GM19372 (cell line): ENCODE measurements at regions not wholly inside any gene's neighbourhood (a gene's known extent, or its start where the extent isn't known, plus 50 kb on each side); places are given as distances from the start of the nearest gene placed in this dataset.
A peak's percentile ranks its signal among the peaks of the same experiment; 100 is the strongest.

Source experiments
- ATAC-seq: cut with Tn5 transposase; IDR thresholded peaks from one replicate; pipeline ENCODE4 v1.9.1; 2021; ENCODE audit warnings: mild to moderate bottlenecking, low read depth, moderate library complexity; ENCODE audit not compliant: unreplicated experiment

DNA sequence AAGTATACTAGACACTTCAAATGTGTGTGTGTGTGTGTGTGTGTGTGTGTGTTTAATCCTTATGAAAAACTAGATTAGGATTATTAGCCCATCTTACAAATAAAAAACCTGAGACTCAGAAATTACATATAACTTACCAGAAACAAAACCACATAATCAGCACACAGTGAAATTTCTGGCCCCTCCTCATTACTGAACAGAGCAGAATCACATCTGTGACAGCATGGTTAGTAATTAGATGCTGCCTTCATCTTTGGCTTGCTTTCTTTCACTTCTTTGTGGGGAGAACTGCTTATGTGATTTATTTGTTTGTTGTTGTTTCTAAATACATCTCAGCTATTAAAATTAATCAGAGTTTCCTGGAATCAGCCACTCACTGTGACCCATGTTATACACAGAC, 267.1 kb downstream of the TENT5A start:
- no peak for ATAC-seq

DNA sequence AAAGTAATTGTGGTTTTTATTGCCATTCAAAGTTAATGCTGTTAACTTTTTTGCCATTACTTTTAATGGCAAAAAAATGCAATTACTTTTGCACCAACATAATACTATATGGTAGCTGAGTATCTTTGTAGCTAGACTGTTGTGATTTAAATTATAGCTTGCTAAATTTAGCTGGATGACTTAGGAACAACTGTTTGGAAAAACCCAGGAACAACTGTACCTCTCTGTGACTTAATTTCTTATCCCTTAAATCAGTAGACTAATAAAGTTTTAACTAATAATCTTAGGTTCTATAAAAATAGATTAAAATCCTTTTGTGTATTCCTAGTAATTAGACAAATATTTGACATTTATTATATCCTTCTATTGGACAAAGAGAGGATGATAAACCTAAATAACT, 268.2 kb downstream of the TENT5A start:
- no peak for ATAC-seq

DNA sequence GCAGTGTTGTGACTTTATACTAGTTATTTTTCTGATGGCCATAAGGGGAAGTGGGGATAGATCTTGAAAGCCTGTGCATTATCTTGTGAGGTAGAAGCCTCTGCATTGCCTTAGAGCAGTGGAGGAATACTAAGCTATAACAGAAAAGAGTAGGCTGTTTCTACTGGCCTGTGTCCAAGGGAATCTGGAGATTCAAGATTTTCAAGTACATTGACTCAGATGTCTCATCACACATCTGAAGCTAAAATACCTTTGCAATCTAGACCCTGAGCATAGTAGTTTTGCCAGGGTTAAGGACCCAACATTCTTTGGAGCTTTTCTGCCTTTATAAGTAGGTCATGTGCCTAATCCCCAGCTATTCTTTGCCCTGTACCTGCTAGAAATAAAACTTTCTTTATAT, 272.3 kb downstream of the TENT5A start:
- ATAC-seq = no peak

DNA sequence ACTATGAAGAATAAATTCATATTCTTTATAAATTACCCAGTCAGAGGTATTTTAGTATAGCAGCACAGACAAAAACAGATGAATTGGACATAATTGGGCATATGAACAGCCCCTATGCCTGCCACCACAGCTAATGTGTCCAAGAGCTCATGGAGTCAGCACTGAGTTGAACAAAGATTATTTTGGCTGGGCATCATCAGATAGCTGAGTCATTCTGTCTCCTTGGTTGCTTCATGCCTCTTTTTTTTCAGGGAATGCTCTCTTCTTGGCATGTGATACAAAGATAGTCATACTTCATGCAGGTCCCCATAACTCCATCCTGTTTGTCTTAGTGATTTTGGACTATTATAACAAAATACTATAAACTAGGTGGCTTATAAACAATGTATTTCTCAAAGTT, 275.6 kb downstream of the TENT5A start:
- ATAC-seq = no peak

DNA sequence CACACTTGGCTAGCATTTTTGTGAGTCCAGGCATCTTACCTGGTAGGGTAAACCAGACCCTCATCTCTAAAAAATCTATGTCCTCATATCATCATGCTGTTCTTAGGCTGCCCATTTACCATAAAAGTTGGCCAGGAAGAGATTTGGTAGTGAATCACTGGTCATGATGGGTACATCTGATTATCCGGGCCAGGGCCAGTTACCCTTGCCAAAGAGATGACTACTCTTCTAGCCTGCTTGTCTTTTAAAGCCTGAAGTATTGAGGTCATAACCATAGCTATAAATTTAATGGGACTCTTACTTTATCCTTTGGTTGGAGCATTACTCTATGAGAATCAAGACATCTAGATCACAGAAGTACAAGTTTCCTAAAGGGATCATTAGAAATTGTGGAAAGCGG, 276.8 kb downstream of the TENT5A start:
- no peak for ATAC-seq

DNA sequence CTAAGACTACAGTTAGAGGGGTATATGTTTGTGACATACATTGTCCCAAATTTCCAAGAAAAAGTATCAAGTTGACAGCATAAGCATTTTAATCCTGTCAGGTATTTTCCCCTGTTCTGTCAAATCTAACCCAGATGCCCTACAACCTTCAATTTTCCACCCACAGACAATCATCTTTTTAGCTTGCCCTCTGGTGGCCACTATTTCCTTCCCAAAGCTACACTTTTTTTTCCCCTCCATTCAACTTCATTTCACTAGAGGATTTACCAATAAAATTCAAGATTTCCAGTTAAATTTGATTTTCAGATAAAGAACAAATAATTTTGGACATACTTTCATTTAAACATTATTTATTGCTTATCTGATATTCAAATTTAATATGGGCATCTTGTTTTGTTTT, 286.6 kb downstream of the TENT5A start:
- no peak for ATAC-seq

DNA sequence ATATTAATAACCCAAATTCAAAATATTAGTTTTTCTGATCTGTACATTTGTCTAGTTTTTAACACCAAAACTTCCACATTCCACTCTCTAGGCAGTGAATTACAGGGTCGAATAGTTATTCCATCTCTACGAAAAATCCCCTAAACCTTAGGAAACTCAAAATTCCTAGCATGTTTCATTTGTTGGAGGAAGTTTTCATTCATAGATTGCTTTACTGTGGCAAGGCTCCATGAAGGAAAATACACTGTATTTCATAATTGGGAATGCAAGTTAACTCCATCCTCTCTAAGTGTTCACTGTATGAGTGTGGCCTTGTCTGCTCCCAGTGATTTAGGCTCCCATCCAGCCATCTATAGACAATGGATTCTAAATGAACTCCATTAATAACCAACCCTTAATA, 296.1 kb downstream of the TENT5A start:
- ATAC-seq = no peak

DNA sequence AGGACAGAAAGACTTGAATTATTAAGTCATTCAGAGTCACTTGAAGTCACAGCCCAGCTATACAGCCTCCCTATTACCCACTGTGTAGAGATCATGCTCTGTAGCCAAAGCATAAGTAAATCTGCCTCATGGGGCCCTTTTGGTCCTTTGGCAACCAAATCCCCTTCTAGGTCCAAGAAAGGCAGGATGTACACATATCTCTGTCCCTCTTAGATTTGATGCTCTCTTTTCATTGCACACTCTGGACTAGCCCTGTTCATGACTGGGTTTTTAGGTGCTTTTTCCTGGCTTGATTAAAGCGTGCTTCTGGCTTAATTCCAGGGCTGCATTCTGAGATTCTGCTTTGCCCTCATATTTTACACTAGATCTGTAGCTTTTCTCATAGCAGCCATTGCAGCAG, 296.8 kb downstream of the TENT5A start:
- no peak for ATAC-seq

DNA sequence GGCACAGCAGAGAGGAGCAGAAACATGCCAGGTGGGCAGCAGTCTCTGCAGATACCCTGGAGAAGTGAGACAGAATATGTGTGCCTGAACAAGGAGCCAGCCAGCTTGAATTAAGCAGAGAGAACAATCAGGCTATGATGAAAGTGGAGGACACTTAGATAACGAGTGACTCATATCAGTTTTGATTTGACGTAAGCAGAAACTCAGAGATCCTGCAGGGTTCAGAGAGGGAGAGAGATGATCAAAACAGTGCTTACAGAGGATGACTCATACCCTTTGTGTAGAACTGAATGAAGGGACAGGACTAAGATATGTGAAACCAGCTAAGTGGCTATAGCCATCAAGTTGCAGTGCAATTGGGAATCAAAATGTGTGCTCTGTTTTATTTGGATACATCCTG, 300.7 kb downstream of the TENT5A start:
- peak; percentile 69 for ATAC-seq

DNA sequence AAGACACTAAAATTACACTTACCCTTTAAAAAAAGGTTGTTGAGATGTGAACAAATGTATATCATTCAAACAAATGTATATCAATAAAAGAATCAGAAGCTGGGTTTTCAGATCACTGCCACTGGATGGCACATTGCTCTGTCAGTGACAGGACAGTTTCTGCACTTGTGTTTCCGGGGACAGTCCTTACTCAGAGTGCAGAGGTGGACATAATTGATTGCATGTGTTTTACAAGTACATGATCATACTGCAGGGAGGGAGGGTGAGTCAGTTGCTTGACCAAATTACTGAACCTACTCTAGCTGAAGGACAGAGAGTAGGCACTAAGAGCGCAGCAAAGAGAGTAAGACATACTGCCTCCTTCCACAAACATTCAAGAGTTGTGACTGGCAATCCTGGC, 302.3 kb downstream of the TENT5A start:
- ATAC-seq = no peak

DNA sequence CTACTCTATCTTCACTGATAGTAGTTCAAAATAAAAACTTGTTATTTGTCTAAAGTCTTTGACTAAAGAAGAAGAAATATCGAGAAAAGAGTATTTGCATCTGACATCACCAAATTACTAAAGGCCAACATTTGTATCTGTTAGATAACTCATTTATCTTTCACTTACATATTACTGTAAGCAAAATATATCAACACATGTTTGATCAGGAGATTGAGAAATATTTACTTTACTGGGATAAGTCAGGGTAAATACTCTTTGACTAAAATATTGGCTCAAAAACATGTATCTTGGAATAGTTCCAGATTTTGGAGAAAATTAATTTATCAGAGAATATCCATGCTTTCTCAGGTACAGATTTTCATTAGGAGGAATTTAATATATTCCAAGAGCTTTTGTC, 306.0 kb downstream of the TENT5A start:
- ATAC-seq = no peak

DNA sequence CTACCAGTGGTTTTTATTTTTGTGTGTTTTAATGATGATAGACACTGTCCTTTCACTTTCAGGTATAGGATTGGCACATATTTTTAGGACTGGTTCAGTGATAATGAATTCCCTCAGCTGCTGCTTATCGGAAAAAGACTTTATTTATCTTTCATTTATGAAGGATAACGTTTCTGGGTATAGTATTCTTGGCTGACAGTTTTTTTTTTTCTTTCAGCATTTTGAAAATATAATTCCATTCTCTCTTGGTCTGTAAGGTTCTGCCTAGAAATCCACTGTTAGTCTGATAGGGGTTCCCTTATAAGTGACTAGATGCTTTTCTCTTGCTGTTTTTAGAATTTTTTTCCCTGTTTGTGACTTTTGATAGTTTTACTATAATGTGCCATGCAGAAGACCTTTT, 313.1 kb downstream of the TENT5A start:
- ATAC-seq = no peak

DNA sequence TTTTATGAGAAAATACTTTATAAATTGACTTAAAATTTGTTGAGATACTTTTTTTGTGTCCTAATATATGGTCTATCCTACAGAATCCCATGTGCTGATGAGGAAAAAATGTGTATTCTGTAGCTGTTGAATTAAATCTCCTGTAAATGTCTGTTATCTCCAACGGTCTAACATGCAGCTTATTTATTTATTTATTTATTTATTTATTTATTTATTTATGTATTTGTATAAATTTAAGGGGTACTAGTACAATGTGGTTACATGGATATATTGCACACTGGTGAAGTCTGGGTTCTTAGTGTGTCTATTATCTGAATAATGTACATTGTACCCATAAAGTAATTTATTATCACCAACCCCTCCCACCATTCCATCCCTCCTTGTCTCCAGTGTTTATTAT, 315.5 kb downstream of the TENT5A start:
- no peak for ATAC-seq

DNA sequence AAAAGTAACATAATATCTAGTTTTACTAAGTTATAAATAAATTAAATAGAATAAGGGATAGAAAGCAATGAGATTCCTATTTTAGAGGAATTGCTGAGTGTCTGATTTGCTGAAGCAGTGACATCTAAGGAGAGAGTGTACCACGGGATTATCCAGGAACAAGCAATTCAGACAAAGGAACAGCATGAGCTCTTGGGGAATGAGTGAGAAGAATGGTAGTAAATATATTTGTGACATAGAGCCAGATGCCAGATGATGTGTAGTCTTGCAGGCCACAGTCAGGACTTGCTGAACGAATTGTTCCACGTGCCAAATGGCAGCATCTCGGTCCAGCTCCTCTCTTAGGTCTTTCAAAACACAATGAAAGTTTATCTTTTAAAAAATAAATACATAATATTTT, 339.2 kb downstream of the TENT5A start:
- no peak for ATAC-seq

DNA sequence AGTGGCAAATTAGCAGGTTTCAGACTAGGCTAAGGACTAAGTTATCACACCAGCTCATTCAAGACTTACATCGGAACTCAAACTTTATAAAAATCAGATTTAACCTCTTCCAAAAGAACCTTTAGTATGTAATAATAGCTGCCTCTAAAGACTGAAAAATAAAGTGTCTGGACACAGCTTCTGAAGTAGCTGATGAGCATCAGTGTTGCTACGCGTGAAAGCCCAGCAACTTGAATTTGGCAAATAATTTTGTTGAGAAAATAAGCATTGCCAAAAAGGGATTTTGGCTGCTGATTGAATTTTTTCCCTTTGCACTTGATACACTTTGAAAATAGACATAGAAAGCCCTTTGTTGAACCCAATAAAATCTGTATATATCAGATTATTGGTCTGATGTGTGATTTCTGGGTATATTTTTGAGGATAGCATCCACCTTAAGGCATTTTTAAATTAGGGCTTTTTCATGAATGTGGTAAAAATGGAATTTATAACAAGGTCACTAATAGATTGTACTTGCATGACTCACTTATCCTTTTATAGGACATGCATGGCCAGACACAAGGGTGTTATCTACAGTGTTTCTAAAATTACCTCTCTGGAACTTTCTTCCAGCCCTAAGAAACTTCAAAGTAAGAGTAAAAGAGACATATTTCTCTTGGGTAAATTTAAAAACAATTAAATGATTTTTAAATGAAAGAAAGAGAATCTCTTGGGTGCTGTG, 350.4 kb downstream of the TENT5A start:
- no peak for ATAC-seq

DNA sequence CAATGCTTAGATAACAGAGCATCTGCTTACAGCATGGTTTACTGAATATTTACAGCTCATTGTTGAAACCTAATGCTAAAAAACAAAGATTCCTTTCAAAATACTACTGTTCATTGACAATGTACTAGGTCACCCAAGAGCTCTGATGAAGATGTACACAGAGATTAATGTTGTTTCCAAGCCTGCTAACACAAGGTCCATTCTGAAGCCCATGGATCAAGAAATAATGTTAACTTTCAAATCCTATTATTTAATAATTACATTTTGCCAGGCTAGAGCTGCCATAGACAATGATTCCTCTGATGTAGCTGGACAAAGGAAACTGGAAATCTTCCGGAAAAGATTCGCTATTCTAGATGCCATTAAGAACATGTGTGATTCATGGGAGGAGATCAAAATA, 355.6 kb downstream of the TENT5A start:
- ATAC-seq = no peak

DNA sequence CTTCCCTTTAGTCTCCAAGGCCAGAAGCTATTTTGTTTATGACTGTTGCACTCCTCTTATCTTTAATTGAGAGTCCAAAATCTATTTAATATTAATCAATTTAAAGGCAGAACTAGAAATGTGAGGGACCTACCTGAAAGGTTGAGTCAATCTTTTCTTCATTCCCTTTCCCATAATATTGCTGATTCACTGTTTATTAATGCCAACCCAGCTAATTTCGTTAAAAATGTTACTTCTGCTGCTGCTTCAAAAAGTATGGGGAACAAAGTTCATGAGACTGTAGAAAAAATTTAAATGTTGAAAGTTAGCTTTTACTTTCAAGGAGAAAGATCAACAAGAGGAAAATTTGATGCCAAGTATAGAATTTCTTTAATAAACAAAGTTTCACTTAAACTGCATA, 365.3 kb downstream of the TENT5A start:
- ATAC-seq = no peak

DNA sequence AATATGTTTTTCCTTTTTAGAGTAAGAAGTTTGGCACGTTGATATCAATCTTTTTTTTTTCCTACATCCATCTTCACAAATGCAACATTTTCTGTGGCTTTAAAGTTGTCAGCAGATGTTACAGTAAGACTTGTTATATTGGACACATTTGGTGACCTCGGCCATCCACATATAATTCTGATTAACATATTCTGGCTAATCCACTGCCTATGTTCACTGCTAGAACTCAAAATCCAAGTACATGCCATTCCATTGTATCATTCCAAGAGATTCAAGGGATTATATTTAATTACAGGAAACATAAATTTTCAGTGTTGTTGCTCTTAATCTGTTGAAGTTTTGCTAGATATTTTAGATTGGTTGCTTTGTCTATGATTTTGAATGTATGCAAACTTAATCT, 367.6 kb downstream of the TENT5A start:
- ATAC-seq = no peak

DNA sequence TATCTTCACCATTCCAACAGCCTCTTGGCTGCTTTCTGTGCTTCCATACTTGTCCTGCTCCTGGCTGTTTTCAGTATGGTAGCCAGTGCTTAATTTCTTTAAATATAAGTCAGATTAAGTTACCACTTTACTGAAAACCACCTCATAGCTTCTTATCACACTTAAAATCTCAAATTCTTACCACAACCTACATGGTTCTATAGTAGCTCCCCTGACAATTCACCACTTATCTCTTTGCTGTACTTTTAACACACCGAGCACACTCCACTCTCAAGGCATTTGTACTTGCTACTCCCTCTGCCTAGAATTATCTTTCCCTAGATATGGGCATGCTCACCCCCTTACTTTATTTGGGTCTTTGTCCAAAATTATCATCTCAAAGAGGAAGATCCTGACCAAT, 369.0 kb downstream of the TENT5A start:
- no peak for ATAC-seq

DNA sequence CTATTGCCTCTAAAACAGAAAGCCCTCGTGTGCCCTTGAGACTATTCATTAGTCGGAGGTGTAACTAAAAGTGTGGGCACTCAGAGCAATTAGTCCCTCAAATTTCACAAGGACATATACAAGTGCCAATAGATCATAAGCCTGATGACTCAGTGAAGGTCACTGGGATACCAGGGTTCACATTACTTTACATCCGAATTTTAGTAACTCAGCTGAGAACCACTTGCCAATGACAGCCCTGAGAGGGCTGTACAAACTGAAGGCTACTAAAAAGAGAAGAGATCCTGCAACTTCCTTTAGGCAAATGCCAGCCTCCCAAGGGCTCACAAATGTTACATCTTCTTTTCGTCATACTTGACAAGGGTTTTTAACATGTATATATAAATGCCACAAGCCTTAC, 369.6 kb downstream of the TENT5A start:
- ATAC-seq = no peak

DNA sequence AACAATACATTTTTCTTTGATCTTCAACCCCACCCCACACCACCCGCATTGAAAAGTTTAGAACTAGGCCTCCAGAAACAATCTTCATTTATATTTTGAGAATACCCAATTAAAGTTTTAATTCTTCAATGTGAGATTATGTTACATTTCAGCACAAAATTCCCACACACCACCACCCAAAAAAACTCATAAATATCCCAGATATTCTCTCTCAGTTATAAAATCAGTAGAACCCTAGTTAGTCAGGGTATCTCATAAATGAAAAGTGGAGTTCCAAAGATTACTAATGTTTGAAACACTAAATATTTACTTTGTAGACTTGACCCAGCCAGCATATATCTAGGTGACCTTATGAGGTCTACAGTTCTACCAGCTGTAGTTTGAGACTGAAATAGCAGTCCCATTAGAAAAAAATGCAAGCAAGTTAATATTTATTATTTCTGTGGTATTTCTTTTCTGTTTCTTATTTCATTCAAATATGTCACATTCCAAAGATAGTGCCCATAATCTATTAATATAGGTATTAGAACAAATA, 371.0 kb downstream of the TENT5A start:
- no peak for ATAC-seq

DNA sequence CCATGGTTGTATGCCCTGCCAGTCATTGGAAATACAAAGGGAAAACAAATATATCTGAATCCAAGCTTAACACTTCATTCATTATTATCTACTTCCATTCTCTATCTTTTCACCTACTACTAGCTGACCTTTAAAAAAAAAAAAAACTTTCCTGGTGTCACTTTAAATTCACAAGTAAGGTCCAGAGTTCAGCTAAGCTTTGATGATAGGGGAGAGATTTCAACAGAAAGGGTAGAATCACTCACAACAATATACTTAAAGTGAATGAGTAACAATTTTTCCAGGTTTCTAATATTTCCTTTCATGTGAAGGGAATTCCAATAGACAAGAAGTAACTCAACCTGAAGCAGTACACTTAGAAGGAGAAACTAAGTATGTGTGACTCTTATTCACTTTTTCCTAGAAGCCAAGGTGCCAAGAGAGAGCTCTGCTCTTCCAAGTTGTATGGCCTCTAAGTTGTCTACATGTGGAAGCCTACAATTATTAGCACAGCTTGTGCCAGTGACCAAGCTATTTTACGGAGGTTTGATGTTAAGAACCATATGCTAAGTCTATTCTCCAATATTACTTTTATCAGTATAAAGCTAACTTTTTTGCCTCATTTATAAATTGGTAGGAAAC, 371.7 kb downstream of the TENT5A start:
- no peak for ATAC-seq
